Activated T-cell treated with anti-CD3 and anti-CD28 coated beads for 1 hour (primary cell): ENCODE measurements at regions not wholly inside any gene's neighbourhood (a gene's known extent, or its start where the extent isn't known, plus 50 kb on each side); places are given as distances from the start of the nearest gene placed in this dataset.

ENCODE experiments used
- DNase-seq: peaks from one replicate; pipeline ENCODE4 v3.0.0-alpha.2; 2020; ENCODE audit warnings: low read depth

DNA sequence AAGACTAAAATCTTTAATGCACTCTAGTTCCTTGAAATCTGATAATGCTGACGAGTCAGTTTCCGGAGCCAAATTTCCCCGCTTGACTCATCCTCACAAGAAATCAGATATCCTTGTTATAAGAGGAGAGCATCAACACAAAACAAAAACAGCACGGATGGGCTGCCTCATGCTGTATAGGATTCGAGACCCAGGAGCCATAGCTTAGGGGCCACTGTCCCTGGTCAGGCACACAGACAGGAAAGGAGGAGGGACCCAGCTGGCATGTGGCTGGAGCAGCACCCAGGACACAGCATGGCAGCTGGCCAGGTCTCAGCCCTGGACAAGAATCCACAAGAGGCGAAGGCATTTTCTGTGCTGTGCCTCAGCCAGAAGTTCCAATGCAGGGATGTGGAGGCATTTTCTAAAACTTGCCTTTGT, 110.2 kb upstream of the SPATA13 start:
- DNase-seq = no peak

- no peak for DNase-seq
These were observed 109.5 kb upstream of the SPATA13 start for GRCh38 chr13:24050796-24051715.

DNA sequence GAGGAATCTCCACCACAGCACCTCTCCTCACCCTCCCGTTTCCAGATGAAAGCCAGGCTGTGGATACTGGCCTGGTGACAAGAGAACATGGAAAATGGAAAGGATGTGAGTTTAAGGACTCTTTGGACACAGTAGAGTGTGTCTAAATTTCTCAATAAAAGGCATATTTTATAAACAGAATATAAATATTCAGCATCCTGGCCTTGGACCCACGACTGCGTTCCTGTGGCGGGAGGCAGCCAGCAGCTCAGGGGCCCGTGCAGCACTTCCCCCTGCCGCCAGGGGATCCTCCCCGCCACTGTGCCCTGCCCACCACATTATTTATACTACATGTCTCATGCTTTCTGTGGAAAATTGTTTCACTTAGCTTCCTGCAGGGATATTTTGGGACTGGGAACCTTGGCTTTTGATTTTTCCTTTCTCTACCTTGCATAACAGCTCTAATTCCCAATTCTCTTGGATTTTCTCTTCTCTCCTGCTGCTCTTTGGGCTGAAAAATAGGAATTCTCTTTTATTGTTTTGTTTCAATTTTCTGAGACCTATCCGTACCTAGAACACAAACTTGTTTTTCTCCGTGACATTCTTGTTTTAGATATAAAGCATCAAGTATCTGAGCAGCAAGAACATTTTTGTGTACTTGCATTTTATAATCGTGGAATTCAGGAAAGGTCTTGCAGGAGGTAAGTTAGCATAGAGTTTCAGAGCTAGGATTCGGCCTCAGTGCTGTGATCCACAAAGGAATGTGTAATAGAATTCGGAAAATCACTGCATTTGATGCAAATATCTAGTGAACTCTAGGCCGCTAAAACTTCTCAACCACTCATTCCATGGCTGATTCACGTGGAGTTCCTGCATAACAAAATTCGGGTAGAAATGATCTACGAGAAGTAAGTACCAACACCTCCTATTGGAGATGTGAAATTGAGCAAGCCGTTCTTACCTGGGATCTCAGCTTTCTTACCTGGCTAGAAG, 107.7 kb upstream of the SPATA13 start:
- DNase-seq = no peak

DNA sequence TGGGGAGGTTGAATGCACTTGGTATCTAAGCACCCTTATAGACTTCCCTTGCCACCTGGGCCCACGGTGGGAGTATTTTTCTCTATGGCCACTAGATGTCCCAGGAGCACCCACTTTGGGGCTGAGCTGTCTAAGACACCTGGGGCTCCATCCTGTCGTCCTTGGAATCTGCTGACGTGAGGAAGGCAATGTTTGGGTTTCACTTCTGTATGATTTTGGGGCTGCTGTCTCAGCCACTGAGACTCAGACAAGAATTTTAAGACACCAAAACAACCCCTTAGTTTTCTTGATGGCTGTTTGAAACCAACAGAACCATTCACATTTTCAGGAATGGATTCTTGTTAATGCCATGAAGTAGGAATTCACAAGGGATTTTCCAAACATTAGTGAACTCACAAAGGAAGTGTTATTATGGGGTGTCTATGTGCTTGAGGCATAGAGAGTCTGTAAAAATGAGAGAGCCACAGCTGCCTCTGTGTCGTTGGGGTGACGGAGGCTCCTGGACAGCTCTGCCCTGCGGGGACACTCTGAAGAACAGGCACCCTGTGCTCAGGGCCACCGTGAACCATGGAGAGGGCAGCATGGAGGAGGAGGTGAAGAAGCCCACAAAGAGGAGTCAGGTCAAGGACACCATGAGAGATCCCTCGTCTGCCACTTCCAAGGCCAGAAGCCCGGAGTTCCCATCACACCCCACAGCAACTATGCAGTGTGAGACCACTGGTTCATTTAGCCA, 106.8 kb upstream of the SPATA13 start:
- DNase-seq = peak; percentile 32

- no peak for DNase-seq
These were observed 103.8 kb upstream of the SPATA13 start for GRCh38 chr13:24056616-24057137.

- DNase-seq = no peak
These were observed 99.5 kb upstream of the SPATA13 start for GRCh38 chr13:24060993-24061392.

GRCh38 chr13:24063281-24063877, 97.1 kb upstream of the SPATA13 start:
- DNase-seq = no peak

DNA sequence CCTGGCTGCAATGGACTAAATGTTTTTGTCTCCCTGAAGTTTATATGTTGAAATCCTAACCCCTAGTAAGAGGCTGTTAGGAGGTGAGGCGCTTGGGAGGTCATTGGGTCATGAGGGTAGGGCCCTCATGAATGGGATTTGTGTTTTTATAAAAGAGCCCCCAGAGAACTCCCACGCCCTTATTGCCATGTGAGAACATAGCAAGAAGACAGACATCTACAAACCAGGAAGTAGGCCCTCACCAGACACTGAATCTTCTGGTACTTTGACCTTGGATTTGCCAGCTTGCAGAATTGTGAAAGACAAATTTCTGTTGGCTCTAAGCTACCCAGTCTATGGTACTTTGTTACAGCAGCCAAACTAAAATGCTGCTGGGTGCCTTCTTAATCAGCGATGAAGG, 96.1 kb upstream of the SPATA13 start:
- DNase-seq = no peak

DNA sequence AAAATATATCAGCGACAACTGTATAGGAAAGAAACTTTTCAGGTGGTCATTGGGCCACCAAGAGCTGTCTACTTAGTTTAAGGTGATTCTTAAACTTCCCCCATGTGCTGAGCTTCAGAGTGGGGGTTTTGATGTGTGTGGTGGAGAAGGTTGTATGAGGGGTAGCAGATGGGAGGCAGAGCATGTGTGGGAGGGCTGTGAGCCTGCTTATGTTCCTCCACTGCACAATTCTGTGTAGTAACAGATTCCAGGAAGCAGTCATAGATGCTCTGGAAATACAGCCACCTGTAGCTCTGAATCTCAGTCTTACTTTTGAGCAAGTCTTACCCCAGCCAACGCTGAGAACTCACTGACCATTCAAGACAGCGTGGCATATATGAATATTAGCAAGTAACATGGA, 95.3 kb upstream of the SPATA13 start:
- no peak for DNase-seq

- DNase-seq = no peak
These were observed 93.9 kb upstream of the SPATA13 start for GRCh38 chr13:24066405-24067295.

GRCh38 chr13:24068472-24068871, 92.0 kb upstream of the SPATA13 start:
- DNase-seq = no peak

DNA sequence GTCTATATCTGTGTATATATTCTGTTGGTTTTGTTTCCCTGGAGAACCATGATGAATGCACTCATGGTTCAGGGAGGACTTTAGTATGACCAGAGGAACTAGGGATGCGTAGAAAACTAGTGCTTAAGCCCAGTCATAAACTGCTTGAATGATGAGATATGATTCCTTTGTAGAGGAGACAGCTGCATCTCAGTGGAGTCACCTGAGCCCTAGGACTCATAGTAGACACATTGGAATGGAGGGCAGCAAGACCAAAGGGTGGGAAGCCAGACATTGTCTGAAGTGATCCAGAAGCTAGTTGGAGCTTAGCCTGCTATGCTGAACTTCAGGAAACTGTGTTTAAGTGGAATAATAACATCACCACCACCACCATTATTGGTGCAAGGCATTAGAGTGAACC, 89.5 kb upstream of the SPATA13 start:
- DNase-seq = no peak

- no peak for DNase-seq
These were observed 89.0 kb upstream of the SPATA13 start for GRCh38 chr13:24071423-24072075.

DNA sequence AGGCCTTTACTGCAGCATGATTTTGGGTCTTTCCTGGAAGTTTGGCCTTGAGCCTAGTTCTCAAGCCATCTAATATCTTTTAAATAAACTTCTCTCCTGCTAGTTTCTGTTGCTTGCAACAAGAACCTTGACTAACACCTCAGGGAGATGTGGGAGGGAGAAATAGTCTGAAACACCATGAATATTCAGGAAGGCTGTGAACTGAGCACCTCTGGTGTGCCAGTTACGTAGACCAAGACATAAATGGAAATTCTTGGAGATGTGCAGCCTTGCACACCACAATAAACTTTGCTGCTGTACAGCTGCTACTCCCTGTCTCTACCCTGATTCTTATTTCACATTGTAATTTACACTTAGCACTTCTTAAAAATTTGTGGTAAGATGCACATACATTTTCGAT, 86.9 kb upstream of the SPATA13 start:
- DNase-seq = no peak

GRCh38 chr13:24074678-24075077, 85.8 kb upstream of the SPATA13 start:
- DNase-seq = no peak

DNA sequence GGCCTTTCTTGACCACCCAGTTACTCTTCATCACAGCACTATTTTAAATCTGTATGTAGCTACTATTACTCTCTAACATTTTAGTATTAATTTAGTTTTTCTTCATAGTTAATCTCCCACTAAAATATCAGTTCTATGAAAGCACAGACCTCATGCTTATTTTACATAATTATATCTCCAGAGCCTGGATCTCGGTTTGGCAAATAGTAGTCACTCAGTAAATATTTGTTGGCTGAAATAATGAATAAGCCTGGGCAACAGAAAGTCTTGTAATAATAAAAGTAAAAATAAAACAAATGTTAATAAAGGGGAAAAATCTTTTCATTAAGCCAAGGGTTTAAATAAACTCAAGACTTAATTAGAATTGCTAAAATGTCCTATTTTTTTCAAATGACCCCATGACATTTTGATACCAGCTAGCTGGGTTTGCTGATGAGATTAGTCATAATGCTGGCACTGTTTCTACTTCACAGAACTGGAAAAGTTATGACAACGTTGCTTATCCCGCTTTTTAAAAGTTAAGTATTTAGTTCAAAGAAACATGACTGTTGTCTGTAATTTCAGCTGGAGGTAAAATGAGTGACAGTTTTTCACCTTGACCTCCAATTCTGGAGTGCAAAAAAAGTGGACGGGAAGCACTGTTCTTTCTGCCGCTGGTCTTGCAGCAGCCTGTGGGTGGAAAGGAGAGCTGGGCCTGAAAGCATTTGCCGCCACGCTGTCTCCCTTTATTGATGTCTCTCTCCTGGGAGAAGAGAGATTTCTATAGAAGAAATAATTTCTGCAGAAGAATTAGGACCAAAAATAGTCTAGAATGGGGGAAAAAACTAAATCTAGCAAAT, 85.2 kb upstream of the SPATA13 start:
- no peak for DNase-seq

DNA sequence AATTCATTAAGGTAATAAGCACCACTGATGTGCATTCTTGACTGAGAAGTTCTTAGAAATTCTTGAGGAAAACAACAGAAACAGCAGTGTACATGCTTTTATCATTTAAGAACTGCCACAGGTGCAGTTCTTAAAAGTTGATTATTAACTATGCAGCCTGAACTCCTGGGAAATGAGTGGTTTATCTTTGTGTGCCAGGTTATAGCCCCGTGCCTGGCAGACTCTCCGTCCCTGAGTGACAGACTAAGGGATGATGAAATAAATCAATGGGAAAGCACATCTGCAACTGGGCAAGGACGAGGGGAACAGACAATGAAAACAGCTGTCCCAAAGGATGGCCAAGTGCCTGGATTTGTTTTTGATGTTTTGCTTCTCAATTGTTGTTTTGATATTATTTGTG, 84.4 kb upstream of the SPATA13 start:
- no peak for DNase-seq

DNA sequence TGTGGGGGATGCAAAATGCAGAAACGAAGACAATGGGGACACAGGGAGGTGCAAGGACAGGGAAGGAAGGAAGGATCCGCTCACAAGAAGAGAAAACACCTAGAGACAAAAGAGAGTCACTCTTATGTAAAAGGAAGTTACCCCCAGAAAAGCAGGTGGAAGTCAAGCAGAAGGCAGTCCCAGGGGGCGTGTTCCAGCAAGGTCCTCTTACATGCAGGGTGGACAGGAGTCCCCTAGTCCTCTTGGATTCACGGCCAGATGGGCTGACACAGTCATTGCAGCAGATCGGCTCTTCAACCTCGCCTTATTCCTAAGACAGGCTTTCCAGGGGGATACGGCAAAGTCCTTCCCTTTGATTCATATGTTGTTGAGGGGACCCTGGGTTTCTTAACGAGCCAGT, 83.9 kb upstream of the SPATA13 start:
- DNase-seq = no peak

DNA sequence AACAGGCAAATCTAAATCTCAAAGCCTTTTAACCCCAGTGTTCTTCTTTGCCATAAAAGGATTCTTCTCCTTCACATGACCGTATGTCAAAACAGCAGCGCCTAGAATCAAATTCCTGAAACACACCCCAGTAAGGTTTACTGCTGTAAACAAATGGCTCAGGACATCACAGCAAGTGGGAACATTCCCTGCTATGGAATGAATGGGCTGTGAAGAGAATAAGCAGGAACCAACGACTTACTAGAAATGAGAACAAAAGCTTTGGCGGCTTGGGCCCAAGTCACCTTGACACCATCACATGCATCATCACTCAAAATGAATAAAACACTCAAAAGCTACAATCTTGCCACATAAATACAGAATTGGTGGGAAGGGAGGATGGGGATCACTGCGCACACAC, 80.4 kb upstream of the SPATA13 start:
- DNase-seq = no peak
